Tibial artery (tissue), 4 donors: ENCODE measurements at regions not wholly inside any gene's neighbourhood (a gene's known extent, or its start where the extent isn't known, plus 50 kb on each side); places are given as distances from the start of the nearest gene placed in this dataset.

Experiments
- DNase-seq, 2 donors: peaks; one replicate each; pipeline ENCODE4 v3.0.0-alpha.2; 2019
- H3K27ac ChIP-seq, 2 donors: fragments of 200-600 bp; sonication (generic) in 1 of 2; 1 replicate in 1 of 2; 2 replicates in 1 of 2; pipeline ENCODE4 v1.5.1; 2018 to 2019; ENCODE audit warnings: mild to moderate bottlenecking in 1 of 2
- H3K27me3 ChIP-seq, 2 donors: fragments of 200-600 bp; sonication (generic) in 1 of 2; one replicate each; pipeline versions ENCODE4 v1.5.1 to v1.6.0; 2016 to 2019
- H3K36me3 ChIP-seq, 3 donors: fragments of 200-600 bp; sonication (generic) in 2 of 3; one replicate each; pipeline ENCODE4 v1.5.1; 2016 to 2019; ENCODE audit warnings: mild to moderate bottlenecking in 2 of 3
- H3K4me1 ChIP-seq, 4 donors: fragments of 200-600 bp; sonication (generic) in 2 of 4; 1 replicate in 3 of 4; 2 replicates in 1 of 4; pipeline ENCODE4 v1.5.1; 2016 to 2019
- H3K4me3 ChIP-seq, 2 donors: fragments of 200-600 bp; sonication (generic) in 1 of 2; 1 replicate in 1 of 2; 2 replicates in 1 of 2; pipeline ENCODE4 v1.5.1; 2018 to 2019; ENCODE audit warnings: mild to moderate bottlenecking in 2 of 2
- H3K9me3 ChIP-seq, 3 donors: fragments of 200-600 bp; sonication (generic) in 1 of 3; one replicate each; pipeline ENCODE4 v1.5.1; 2016 to 2019
- intact Hi-C: fragments of 100-400 bp; cut with DNase I; formaldehyde crosslinking; loops from one replicate; pipeline ENCODE4 v1.15.0; 2023; ENCODE audit warnings: low total_unique reads
- TF ChIP-seq, protein P1 (sequence below), 2 experiments: fragments of 200-600 bp in 1 of 2; fragments of 450-650 bp in 1 of 2; IDR thresholded peaks; one replicate each; pipeline ENCODE4 v1.5.1; 2017 to 2019; ENCODE audit warnings: antibody characterized with exemption in 2 of 2, mild to moderate bottlenecking in 1 of 2, moderate library complexity in 1 of 2

DNA sequence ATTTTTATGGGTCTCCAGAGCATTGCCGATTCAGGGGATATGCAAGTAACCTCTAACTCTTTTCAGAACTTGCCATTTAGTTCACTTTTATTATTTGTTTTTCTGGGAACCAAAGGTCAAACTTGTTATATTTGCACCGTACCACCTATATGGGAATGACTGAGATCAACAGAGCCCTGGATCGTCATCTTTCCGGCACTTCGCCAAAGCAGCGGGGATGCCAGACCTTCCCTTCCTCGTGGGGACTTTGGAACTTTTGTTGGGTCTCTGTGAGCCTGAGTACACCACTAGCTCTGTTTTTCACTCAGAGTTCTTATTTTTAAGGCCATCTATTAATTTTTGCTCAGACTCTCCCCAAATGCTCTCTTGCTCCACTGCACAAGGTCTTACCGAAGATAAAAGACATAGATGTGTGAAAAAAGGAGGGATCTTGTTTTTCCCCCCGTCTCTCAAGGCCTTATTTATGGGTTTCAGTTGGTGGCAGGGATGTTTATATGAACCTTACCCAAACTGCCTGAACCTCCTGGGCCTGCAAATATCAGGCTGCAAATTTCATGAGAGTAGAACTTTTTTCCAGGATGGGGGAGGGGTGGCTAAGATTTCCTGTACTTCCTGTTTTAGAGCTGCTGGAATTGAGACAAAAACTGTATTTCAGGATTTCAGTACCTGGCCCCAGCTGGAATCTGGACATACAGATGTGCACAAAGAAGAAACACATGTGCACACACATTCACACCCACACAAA, 350.3 kb downstream of the HRH4 start:
- no peaks in the 10 kb centered on the region for H3K9me3 ChIP-seq
- H3K36me3 ChIP-seq = no peaks in the 10 kb centered on the region
- DNase-seq = no peak
- intact Hi-C loops = no loop called here
- no peak overlapping the region for H3K4me3 ChIP-seq
- TF ChIP-seq, protein P1, sequence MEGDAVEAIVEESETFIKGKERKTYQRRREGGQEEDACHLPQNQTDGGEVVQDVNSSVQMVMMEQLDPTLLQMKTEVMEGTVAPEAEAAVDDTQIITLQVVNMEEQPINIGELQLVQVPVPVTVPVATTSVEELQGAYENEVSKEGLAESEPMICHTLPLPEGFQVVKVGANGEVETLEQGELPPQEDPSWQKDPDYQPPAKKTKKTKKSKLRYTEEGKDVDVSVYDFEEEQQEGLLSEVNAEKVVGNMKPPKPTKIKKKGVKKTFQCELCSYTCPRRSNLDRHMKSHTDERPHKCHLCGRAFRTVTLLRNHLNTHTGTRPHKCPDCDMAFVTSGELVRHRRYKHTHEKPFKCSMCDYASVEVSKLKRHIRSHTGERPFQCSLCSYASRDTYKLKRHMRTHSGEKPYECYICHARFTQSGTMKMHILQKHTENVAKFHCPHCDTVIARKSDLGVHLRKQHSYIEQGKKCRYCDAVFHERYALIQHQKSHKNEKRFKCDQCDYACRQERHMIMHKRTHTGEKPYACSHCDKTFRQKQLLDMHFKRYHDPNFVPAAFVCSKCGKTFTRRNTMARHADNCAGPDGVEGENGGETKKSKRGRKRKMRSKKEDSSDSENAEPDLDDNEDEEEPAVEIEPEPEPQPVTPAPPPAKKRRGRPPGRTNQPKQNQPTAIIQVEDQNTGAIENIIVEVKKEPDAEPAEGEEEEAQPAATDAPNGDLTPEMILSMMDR (IDR thresholded peaks at IDR 0.05) = no peak
- no peak overlapping the region for H3K27ac ChIP-seq
- no peaks in the 10 kb centered on the region for H3K27me3 ChIP-seq
- H3K4me1 ChIP-seq = no peaks in the 10 kb centered on the region

DNA sequence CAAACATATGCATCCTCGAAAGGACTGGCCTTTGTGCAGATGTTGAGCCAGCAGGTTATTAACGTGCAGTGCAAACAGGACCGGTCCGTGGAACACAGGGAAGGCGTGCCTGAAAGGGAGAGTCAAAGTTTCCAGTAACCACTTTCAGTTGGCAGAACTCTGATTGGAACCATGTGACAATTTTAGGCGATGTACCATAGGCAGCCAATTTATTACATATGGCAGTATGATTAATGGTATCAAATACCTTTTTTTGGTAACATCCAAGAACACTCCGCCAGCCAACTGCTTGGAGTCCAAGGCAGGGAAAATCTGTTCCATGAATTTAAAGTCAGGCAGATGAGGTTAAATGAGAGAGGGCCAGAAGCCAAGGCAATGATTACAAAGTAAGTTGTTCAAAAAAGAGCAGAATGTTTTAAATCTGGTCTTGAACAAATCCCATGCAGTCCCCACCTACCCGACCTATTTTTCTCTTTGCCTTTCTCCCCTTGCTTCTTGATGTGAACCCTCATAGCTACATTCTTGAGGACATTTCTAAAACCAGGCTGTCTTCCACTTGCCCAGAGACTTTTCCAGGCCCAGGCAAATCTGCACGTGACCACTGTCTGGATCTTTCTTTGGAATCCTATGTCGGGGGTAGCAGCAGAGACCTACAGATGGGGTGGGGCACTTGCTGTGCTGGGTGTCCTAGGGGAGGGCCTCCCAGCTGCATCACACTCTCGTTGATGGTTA, 351.7 kb downstream of the HRH4 start:
- Histone ChIP-seq H3K27ac (no peak overlapping the region), H3K36me3 (no peaks in the 10 kb centered on the region), H3K4me1 (no peaks in the 10 kb centered on the region), H3K9me3 (no peaks in the 10 kb centered on the region), H3K27me3 (no peaks in the 10 kb centered on the region), H3K4me3 (no peak overlapping the region)
- DNase-seq = no peak
- TF ChIP-seq, protein P1 (IDR thresholded peaks at IDR 0.05) = no peak
- intact Hi-C loops = no loop called here

- TF ChIP-seq, protein P1 (IDR thresholded peaks at IDR 0.05) = no peak
- no peaks in the 10 kb centered on the region for H3K27me3 ChIP-seq
- no peak for DNase-seq
- no peak overlapping the region for H3K4me3 ChIP-seq
- H3K36me3 ChIP-seq = no peaks in the 10 kb centered on the region
- no peaks in the 10 kb centered on the region for H3K4me1 ChIP-seq
- intact Hi-C loops = no loop called here
- H3K27ac ChIP-seq = no peak overlapping the region
- H3K9me3 ChIP-seq = no peaks in the 10 kb centered on the region
Observed at GRCh38 chr18:24814521-24814920, 354.1 kb downstream of the HRH4 start.

- intact Hi-C loops = no loop called here
- TF ChIP-seq, protein P1 (IDR thresholded peaks at IDR 0.05) = no peak
- H3K4me3 ChIP-seq = no peak overlapping the region
- no peak for DNase-seq
- H3K27ac ChIP-seq = no peak overlapping the region
- H3K9me3 ChIP-seq = no peaks in the 10 kb centered on the region
- H3K36me3 ChIP-seq = no peaks in the 10 kb centered on the region
- H3K4me1 ChIP-seq = no peaks in the 10 kb centered on the region
- no peaks in the 10 kb centered on the region for H3K27me3 ChIP-seq
Observed at GRCh38 chr18:24817150-24817549, 356.7 kb downstream of the HRH4 start.

DNA sequence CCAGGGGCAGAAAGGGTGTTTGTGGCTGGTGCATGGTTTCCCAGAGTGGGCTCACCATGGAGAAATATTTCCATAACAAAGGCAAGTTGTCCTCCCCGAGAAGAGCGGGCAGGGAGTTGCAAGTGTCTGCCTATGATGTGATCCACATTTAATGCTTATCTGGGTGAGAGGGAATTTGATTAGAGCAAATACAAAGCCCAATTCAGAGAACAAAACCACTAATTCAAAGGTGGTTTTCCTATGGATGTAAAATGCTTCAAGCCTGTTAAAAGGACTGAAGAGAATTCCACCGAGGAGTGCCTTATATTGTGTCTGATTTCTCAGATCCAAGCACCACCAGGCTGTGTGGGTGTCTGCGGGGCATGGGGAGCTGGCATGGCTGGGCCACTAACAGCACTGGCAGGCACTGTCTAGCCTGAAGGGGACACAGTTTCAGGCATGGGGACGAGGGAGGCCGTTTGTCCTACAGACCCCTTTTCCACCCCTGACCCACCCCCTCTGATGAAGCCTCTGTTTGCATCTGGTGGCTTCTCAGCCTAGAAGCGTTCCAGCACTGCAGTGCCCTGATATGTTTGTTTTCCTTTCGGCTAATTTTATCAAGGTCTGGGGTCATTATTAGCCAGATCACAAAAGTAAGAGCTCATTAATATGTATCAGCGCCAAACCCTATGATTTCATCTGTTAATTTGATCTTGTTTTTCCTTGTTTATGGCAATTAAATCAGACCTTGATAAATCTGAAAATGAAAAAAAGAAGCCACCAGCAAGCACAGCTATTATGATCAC, 357.3 kb downstream of the HRH4 start:
- intact Hi-C loops = no loop called here
- Histone ChIP-seq H3K36me3 (no peaks in the 10 kb centered on the region), H3K4me3 (no peak overlapping the region), H3K9me3 (no peaks in the 10 kb centered on the region), H3K4me1 (no peaks in the 10 kb centered on the region), H3K27me3 (no peaks in the 10 kb centered on the region), H3K27ac (no peak overlapping the region)
- TF ChIP-seq, protein P1 (IDR thresholded peaks at IDR 0.05) = no peak
- DNase-seq = no peak
